Cardiac fibroblast (primary cell): ENCODE measurements at regions not wholly inside any gene's neighbourhood (a gene's known extent, or its start where the extent isn't known, plus 50 kb on each side); places are given as distances from the start of the nearest gene placed in this dataset.

ENCODE experiments used
- DNase-seq, 2 donors: peaks; one replicate each; pipeline versions ENCODE4 v3.0.0 to v3.0.0-alpha.2; 2010; ENCODE audit warnings: low read depth in 2 of 2
- H3K4me3 ChIP-seq, 2 donors: replicated peaks in 1 of 2; 1 replicate in 1 of 2; 2 replicates in 1 of 2; pipeline ENCODE4 v1.5.1; 2011; ENCODE audit warnings: low read depth in 2 of 2, low read length in 2 of 2, mild to moderate bottlenecking in 2 of 2, moderate library complexity in 1 of 2
- TF ChIP-seq, protein P1 (sequence below): IDR thresholded peaks from one replicate; pipeline ENCODE4 v1.5.1; 2011; ENCODE audit warnings: low read depth, mild to moderate bottlenecking, low read length, inconsistent platforms

DNA sequence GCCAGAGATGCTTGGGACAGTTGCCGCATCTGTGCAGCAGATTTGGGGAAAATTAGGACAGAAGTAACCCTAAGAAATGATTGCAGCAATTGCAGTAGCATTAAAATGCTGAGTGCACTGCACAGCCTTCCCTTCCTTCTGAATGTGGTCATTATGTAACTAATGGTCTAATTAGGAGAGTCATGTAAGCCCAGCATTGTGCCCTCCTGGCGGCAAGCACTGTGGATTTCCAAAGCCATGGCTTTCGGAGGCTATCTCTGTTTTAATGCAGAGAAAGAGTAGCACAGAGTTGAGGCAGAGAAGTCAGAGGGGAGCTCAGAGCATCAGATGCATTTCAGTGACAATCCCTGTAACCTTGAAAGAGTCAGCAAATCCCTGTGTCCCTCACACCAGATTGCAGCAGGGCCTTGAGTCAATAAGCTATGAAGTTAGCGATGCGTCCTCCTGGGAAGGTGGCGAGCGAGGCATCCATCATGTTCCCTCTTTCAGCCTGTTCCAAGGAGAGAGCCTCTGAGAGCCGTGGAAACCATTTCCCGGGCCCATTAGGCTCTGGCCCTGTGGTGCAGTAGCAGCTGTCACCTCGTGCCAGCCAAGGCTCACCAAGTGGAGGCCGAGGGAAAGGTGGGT, 307.2 kb downstream of the FBXO15 start:
- TF ChIP-seq, protein P1, sequence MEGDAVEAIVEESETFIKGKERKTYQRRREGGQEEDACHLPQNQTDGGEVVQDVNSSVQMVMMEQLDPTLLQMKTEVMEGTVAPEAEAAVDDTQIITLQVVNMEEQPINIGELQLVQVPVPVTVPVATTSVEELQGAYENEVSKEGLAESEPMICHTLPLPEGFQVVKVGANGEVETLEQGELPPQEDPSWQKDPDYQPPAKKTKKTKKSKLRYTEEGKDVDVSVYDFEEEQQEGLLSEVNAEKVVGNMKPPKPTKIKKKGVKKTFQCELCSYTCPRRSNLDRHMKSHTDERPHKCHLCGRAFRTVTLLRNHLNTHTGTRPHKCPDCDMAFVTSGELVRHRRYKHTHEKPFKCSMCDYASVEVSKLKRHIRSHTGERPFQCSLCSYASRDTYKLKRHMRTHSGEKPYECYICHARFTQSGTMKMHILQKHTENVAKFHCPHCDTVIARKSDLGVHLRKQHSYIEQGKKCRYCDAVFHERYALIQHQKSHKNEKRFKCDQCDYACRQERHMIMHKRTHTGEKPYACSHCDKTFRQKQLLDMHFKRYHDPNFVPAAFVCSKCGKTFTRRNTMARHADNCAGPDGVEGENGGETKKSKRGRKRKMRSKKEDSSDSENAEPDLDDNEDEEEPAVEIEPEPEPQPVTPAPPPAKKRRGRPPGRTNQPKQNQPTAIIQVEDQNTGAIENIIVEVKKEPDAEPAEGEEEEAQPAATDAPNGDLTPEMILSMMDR: no peak
- H3K4me3 ChIP-seq: no peak overlapping the region
- DNase-seq: no peak

DNA sequence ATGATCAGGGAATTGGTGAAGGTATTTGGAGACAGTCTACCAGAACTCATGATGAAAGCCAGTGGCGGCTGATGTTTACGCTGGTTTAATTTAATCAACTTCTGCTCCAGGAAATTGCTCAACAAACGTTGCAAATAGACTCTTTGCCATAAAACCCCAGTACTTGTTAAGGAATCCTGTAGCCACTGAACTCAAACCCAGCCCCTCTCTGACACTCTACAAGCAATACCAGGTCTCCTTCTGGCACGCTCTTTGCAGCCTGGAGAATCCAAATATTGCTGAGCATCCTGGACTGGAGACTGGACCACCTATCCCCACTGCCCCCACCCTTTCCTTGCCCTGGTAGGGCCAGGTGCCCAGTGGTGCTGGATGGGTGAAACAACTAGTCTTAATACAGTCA, 308.2 kb downstream of the FBXO15 start:
- TF ChIP-seq, protein P1: no peak
- no peak for DNase-seq
- no peak overlapping the region for H3K4me3 ChIP-seq

DNA sequence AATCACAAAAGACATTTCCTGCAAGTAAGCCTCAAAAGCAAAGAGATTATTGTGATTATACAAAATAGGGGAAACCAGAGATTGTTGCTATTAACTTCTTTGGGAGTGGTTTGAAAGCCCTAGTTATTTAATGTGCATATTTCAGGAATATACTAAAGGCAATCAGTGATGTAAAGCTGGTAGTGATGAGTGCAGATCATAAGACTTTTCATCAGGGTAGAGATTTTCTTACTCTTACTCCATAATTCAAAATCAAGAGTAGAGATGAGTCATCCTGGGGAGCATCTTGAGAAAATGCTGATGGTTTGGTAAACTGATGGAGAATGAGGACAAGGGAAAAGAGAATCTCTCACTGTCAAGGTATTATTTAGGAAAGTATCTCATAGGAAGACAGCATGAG, 309.5 kb downstream of the FBXO15 start:
- DNase-seq: no peak
- H3K4me3 ChIP-seq: no peak overlapping the region
- TF ChIP-seq, protein P1: no peak

DNA sequence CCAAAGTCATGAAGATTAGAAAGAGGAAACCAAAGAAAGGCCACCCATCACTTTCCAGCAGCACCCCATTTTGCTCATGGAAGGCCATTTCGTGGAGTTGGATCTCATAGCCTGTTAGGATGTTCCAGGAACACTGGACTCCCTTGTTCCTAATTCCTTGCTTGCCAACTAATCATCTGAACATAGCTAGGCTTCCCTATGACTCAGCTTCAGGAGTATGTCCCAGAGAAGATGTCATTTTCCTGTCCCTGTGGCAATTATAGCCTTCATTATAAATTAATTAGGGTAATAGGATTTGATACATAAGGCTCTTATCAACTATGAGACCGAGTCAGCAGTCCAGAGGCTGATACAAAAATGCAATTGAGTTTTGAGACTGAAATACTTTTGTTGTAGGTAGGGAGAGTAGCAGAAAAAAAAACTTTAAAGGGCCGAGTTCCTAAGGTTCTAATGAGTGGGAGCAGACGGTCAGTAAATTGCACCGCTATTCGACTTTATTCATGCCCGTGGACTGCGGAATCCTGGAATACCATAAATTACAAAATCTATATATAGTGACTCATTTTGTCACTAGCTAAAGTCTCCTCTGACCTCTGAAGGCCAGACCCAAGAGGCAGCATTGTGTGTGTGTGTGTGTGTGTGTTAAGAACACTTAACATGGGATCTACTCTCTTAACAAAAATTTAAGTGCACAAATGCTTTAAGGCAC, 311.8 kb downstream of the FBXO15 start:
- peak in 1 of 2 donors; percentile 15 for DNase-seq
- no peak overlapping the region for H3K4me3 ChIP-seq
- TF ChIP-seq, protein P1: no peak

DNA sequence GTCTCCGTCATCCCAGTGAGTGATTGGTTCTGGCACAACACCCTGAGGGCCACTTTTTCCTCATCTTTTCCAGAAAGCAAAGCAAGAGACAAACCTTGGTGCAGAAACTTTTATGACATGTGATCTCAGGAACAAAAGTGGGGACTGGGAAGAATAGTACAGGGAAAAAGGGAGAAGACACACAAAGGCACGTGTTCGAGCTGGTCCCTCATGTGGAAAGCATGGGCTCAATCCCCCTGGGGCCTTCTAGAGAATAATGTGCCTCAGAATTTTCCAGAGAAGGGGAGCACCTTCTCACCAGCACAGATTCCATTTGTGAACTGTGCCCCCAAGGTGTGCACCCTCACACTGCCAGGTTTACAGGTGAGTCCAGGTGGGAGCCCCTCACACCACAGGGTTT, 312.6 kb downstream of the FBXO15 start:
- no peak for DNase-seq
- TF ChIP-seq, protein P1: no peak
- H3K4me3 ChIP-seq: no peak overlapping the region

DNA sequence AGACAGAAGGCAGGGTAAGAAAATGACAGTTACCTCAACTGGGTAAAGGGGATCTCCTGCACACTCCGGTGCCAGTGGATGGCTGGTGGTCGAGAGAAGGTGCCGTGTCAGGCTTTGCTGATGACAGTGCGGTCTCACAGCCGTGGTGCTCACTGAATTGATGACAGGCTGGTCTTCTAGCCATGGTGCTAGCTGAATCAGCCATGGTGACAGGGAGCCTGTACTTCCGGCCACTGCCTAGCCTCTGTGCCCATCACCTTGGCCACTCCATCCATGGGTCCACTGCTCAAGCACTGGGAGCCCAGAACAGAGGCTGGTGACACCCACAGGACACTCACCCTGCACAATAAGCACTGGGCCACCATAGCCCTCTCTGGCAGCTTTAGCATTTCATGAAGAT, 315.9 kb downstream of the FBXO15 start:
- H3K4me3 ChIP-seq: no peak overlapping the region
- DNase-seq: no peak
- TF ChIP-seq, protein P1: no peak

DNA sequence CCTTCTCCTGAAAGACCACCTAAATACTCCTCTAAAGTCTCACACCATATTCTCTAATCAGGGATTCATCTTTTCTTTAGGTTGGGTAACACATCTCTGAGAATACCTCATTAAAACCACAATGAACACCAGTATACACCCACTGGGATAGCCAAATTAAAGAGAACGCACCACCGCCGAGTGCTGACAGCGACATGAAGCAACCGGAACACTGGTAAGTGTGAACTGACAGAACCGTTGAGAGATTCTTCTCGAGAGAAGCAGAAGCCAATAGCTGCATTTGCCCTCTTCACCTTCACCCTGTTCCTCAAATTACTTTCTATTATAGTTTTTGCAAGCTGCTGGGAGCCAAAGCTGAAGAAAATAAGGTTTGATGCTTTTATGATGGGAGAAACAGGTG, 318.5 kb downstream of the FBXO15 start:
- TF ChIP-seq, protein P1: no peak
- H3K4me3 ChIP-seq: no peak overlapping the region
- DNase-seq: no peak
